MM.1S (cell line): ENCODE measurements at regions not wholly inside any gene's neighbourhood (a gene's known extent, or its start where the extent isn't known, plus 50 kb on each side); places are given as distances from the start of the nearest gene placed in this dataset.
"Not testable (repeated sequence)": the region's sequence is repeated elsewhere in the genome, so short reads cannot be mapped to it uniquely, and the experiment has no call there.

Source experiments
- DNase-seq: peaks from one replicate; pipeline ENCODE4 v3.0.0-alpha.2; 2015
- H2AFZ ChIP-seq: fragments of 300-600 bp; sonication (generic); 2 replicates; pipeline ENCODE4 v1.6.0; 2016; ENCODE audit warnings: antibody characterized with exemption, low read length
- H3F3A ChIP-seq: fragments of 300-600 bp; sonication (generic); 2 replicates; pipeline ENCODE4 v1.6.1; 2016; ENCODE audit warnings: mild to moderate bottlenecking, antibody characterized with exemption, low read length, moderate library complexity, mixed read lengths; ENCODE audit not compliant: insufficient read depth
- H3K27ac ChIP-seq: fragments of 300-600 bp; sonication (generic); 2 replicates; pipeline ENCODE4 v1.5.1; 2016; ENCODE audit warnings: mild to moderate bottlenecking, low read length
- H3K27me3 ChIP-seq: fragments of 300-600 bp; sonication (generic); replicated peaks from 2 replicates; pipeline ENCODE4 v1.6.0; 2016; ENCODE audit warnings: low read length; ENCODE audit not compliant: insufficient read depth
- H3K36me3 ChIP-seq: fragments of 300-600 bp; sonication (generic); replicated peaks from 2 replicates; pipeline ENCODE4 v1.6.1; 2016; ENCODE audit warnings: mild to moderate bottlenecking, low read length, mixed read lengths; ENCODE audit not compliant: insufficient read depth
- H3K4me1 ChIP-seq: fragments of 300-600 bp; sonication (generic); 2 replicates; pipeline ENCODE4 v1.6.1; 2016; ENCODE audit warnings: low read length, mixed read lengths
- H3K4me2 ChIP-seq: fragments of 300-600 bp; sonication (generic); 2 replicates; pipeline ENCODE4 v1.6.0; 2016; ENCODE audit warnings: low read depth, low read length
- H3K4me3 ChIP-seq: fragments of 300-600 bp; sonication (generic); 2 replicates; pipeline ENCODE4 v1.5.1; 2016; ENCODE audit warnings: low read length, mixed read lengths
- H3K79me2 ChIP-seq: fragments of 300-600 bp; sonication (generic); 2 replicates; pipeline ENCODE4 v1.6.1; 2016; ENCODE audit warnings: mixed run types, low read length, mixed read lengths
- H3K9ac ChIP-seq: fragments of 300-600 bp; sonication (generic); 2 replicates; pipeline ENCODE4 v1.6.1; 2016; ENCODE audit warnings: low read length, mixed read lengths
- H3K9me2 ChIP-seq: fragments of 300-600 bp; sonication (generic); replicated peaks from 2 replicates; pipeline ENCODE4 v1.6.1; 2016; ENCODE audit warnings: mild to moderate bottlenecking, low read length, mixed read lengths; ENCODE audit not compliant: insufficient read depth
- H3K9me3 ChIP-seq: fragments of 300-600 bp; sonication (generic); replicated peaks from 2 replicates; pipeline ENCODE4 v1.6.1; 2016; ENCODE audit warnings: mild to moderate bottlenecking, low read length, mixed read lengths; ENCODE audit not compliant: insufficient read depth
- H4K20me1 ChIP-seq: fragments of 300-600 bp; sonication (generic); 2 replicates; pipeline ENCODE4 v1.6.1; 2016; ENCODE audit warnings: mild to moderate bottlenecking, low read length, moderate library complexity, mixed read lengths; ENCODE audit not compliant: insufficient read depth
- CTCF ChIP-seq: fragments of 300-600 bp; sonication (generic); IDR thresholded peaks from 2 replicates; pipeline ENCODE4 v1.5.1; 2016; ENCODE audit warnings: antibody characterized with exemption, low read length, mixed read lengths
- EZH2 ChIP-seq: fragments of 300-600 bp; sonication (generic); optimal IDR thresholded peaks from 2 replicates; pipeline ENCODE3; 2017; ENCODE audit warnings: low read depth, mild to moderate bottlenecking, antibody characterized with exemption, low read length, mixed read lengths
- EZH2phosphoT487 ChIP-seq: fragments of 300-600 bp; sonication (generic); IDR thresholded peaks from 2 replicates; pipeline ENCODE4 v1.6.1; 2018; ENCODE audit warnings: antibody characterized with exemption, low read length

GRCh38 chr6:75031102-75031501 is 174.8 kb downstream of the COL12A1 start:
- not testable (repeated sequence) for H3K9me3 ChIP-seq, H4K20me1 ChIP-seq, H3K9me2 ChIP-seq, H3F3A ChIP-seq, H3K36me3 ChIP-seq, H3K9ac ChIP-seq, H3K4me2 ChIP-seq, H3K4me3 ChIP-seq, DNase-seq, H3K79me2 ChIP-seq, H3K27me3 ChIP-seq, H3K4me1 ChIP-seq, H2AFZ ChIP-seq, H3K27ac ChIP-seq

DNA sequence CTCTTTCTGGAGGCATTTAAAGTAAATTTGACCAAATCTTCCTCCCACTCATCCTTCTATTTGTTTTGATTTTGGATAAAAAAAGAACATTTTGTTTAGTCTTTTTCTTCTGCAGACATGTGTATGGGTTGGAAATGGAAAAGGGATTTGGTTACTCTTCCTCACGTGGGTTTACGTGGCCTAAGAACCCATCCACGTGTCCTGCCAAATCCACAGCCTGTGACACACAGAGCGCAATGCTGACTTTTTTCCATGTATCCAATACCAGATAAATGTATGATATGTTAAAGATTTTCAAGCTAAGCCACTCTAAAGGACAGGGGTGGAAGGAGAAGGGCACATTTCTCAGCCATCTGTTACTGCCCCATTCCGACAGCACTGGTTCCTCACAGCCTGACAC is 176.5 kb downstream of the COL12A1 start:
- no peaks in the 10 kb centered on the region for H3K79me2 ChIP-seq
- H3K4me1 ChIP-seq: no peaks in the 10 kb centered on the region
- H3K9me3 ChIP-seq: no peaks in the 10 kb centered on the region
- no peaks in the 10 kb centered on the region for H3K36me3 ChIP-seq
- H3K27ac ChIP-seq: no peak overlapping the region
- H3K27me3 ChIP-seq: no peaks in the 10 kb centered on the region
- no peaks in the 10 kb centered on the region for H3F3A ChIP-seq
- H2AFZ ChIP-seq: no peak overlapping the region
- no peaks in the 10 kb centered on the region for H3K9me2 ChIP-seq
- H3K4me3 ChIP-seq: no peak overlapping the region
- no peaks in the 10 kb centered on the region for H4K20me1 ChIP-seq
- H3K4me2 ChIP-seq: no peak overlapping the region
- no peak for TF ChIP-seq CTCF
- TF ChIP-seq EZH2phosphoT487: no peak
- TF ChIP-seq EZH2: no peak
- DNase-seq: no peak
- no peak overlapping the region for H3K9ac ChIP-seq

DNA sequence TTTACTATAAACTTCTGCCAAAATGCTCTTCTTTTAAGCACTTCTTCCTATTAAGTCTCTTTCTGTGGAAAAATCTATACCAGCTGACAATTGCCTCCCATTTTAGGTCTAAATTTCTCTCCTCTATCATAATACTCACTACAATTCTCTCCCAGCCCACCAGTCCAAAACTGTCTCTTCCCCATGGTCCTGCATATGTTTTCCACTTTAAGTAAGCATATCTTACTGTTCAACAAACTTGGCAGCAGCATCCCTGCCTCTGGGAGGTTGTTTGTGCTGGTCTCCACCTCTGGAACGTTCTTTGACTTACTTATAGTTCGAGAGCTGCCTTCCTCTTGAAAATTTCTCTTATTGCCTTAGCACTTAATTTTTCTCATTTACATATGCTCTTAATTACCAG is 180.5 kb downstream of the COL12A1 start:
- H3K4me2 ChIP-seq: no peak overlapping the region
- no peaks in the 10 kb centered on the region for H3K79me2 ChIP-seq
- TF ChIP-seq EZH2phosphoT487 (no peak), CTCF (no peak), EZH2 (no peak)
- H3K27me3 ChIP-seq: no peaks in the 10 kb centered on the region
- H3K4me3 ChIP-seq: no peak overlapping the region
- H3K9me3 ChIP-seq: no peaks in the 10 kb centered on the region
- H3K36me3 ChIP-seq: no peaks in the 10 kb centered on the region
- no peak overlapping the region for H2AFZ ChIP-seq
- H3F3A ChIP-seq: no peaks in the 10 kb centered on the region
- DNase-seq: no peak
- H3K9ac ChIP-seq: no peak overlapping the region
- H4K20me1 ChIP-seq: no peaks in the 10 kb centered on the region
- H3K9me2 ChIP-seq: no peaks in the 10 kb centered on the region
- H3K4me1 ChIP-seq: no peaks in the 10 kb centered on the region
- H3K27ac ChIP-seq: no peak overlapping the region

DNA sequence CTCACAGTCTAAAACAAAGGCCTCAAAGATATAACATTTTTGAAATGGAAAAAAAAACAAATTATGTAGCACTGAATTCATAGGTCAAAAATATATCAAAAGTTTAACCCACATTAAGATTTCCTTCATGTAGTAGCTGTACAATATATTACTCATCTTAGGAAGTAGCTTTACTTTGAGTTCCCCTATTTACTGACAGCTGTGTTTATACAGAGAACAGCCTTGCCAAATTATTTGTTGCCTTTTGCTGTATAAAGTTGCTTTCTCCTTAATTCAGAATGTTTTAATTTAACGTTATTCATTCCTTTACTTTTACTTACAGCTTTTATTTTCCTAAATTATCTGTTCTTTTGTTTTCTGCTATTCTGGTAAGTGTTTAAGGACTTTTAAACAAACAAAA is 181.0 kb downstream of the COL12A1 start:
- Histone ChIP-seq H3K36me3 (no peaks in the 10 kb centered on the region), H3K9me2 (no peaks in the 10 kb centered on the region), H3K4me2 (no peak overlapping the region), H3K27ac (no peak overlapping the region), H3K9me3 (no peaks in the 10 kb centered on the region), H3F3A (no peaks in the 10 kb centered on the region), H3K27me3 (no peaks in the 10 kb centered on the region), H3K4me3 (no peak overlapping the region), H2AFZ (no peak overlapping the region), H4K20me1 (no peaks in the 10 kb centered on the region), H3K9ac (no peak overlapping the region), H3K4me1 (no peaks in the 10 kb centered on the region), H3K79me2 (no peaks in the 10 kb centered on the region)
- DNase-seq: no peak
- no peak for TF ChIP-seq EZH2phosphoT487
- TF ChIP-seq CTCF: no peak
- no peak for TF ChIP-seq EZH2
